HG03060 (cell line): ENCODE measurements at regions not wholly inside any gene's neighbourhood (a gene's known extent, or its start where the extent isn't known, plus 50 kb on each side); places are given as distances from the start of the nearest gene placed in this dataset.
A peak's percentile ranks its signal among the peaks of the same experiment; 100 is the strongest.
"Not testable (repeated sequence)": the region's sequence is repeated elsewhere in the genome, so short reads cannot be mapped to it uniquely, and the experiment has no call there.

Experiments used
- ATAC-seq: cut with Tn5 transposase; IDR thresholded peaks from one replicate; pipeline ENCODE4 v1.9.1; 2021; ENCODE audit warnings: low read depth, moderate number of reproducible peaks; ENCODE audit not compliant: unreplicated experiment

DNA sequence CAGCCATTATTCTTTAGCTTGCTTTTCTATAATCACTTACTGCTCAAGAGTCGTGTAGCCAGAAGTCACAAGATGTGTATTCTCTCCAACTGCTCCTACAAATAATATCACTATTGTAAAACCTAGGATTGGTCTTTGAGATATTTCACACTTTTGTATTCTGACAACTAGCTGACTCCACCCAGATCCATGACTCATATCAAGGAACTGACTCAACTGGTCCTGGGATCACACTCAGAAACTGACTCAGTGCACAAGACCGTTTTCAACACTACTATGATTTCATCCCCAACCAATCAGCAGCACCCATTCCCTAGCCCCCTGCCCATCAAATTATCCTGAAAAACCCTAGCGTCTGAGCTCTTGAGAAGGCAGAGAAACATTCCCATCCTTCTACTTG, 56.5 kb upstream of the ORC5 start:
- ATAC-seq: no peak

- no peak for ATAC-seq
Observed at GRCh38 chr7:104267701-104268368, 60.0 kb upstream of the ORC5 start.

GRCh38 chr7:104271948-104272347, 56.5 kb upstream of the LHFPL3 start:
- no peak for ATAC-seq

GRCh38 chr7:104272767-104273384, 55.5 kb upstream of the LHFPL3 start:
- ATAC-seq: peak; percentile 55

DNA sequence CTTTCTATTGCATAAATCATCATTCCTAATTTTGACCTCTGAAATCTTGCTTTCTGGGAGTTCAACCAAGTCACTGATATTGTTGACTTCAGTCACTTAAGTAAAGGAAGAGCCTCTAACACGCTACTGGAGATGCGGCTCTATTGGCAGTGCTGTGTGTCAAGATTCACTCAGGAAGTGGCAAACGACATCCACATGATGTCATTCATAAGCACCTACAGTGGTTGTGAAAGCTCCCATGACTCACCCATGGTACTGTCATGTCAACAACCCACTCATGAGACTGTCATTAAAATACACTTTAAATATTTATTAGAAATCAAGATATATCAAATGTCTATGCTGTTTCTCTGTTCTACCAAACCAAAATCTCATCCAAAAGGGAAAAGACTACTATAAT, 52.5 kb upstream of the LHFPL3 start:
- ATAC-seq: no peak

DNA sequence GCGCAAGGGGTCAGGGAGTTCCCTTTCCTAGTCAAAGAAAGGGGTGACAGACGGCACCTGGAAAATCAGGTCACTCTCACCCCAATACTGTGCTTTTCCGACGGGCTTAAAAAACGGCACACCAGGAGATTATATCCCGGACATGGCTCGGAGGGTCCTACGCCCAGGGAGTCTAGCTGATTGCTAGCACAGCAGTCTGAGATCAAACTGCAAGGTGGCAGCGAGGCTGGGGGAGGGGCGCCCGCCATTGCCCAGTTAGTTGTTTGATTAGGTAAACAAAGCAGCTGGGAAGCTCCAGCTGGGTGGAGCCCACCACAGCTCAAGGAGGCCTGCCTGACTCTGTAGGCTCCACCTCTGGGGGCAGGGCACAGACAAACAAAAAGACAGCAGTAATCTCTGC, 51.7 kb upstream of the LHFPL3 start:
- ATAC-seq: not testable (repeated sequence)
